ENCODE measurements at regions not wholly inside any gene's neighbourhood (a gene's known extent, or its start where the extent isn't known, plus 50 kb on each side); places are given as distances from the start of the nearest gene placed in this dataset.

- no peak for FAIRE-seq
- DNase-seq (ENCODE audit: low read depth), result no peak
- H3K27me3 ChIP-seq (ENCODE audit: control insufficient read depth, insufficient read depth, low read length), result no peaks in the 10 kb centered on the region
- no peak overlapping the region for H3K4me3 ChIP-seq (ENCODE audit: low read depth, low read length)
- TF ChIP-seq CTCF (IDR thresholded peaks at IDR 0.05; ENCODE audit: insufficient read depth, low read length, severe bottlenecking), result no peak
- no peaks in the 10 kb centered on the region for H3K36me3 ChIP-seq (ENCODE audit: control insufficient read depth, insufficient read depth, low read length)
Measured at GRCh38 chr18:66440433-66440832, 163.5 kb downstream of the CDH19 start.

GRCh38 chr18:66439670-66440069 lies 164.2 kb downstream of the CDH19 start:
- FAIRE-seq (no peak), DNase-seq (ENCODE audit: low read depth) (no peak)
- no peak for TF ChIP-seq CTCF (IDR thresholded peaks at IDR 0.05; ENCODE audit: insufficient read depth, low read length, severe bottlenecking)
- no peak overlapping the region for H3K4me3 ChIP-seq (ENCODE audit: low read depth, low read length)
- H3K36me3 ChIP-seq (ENCODE audit: control insufficient read depth, insufficient read depth, low read length), result no peaks in the 10 kb centered on the region
- no peaks in the 10 kb centered on the region for H3K27me3 ChIP-seq (ENCODE audit: control insufficient read depth, insufficient read depth, low read length)

- DNase-seq (ENCODE audit: low read depth) (no peak), FAIRE-seq (no peak)
- Histone ChIP-seq H3K36me3 (ENCODE audit: control insufficient read depth, insufficient read depth, low read length) (no peaks in the 10 kb centered on the region), H3K4me3 (ENCODE audit: low read depth, low read length) (no peak overlapping the region), H3K27me3 (ENCODE audit: control insufficient read depth, insufficient read depth, low read length) (no peaks in the 10 kb centered on the region)
- TF ChIP-seq CTCF (IDR thresholded peaks at IDR 0.05; ENCODE audit: insufficient read depth, low read length, severe bottlenecking), result no peak
Measured at GRCh38 chr18:66438711-66439536, 165.0 kb downstream of the CDH19 start.

- FAIRE-seq (no peak), DNase-seq (ENCODE audit: low read depth) (no peak)
- H3K4me3 ChIP-seq (ENCODE audit: low read depth, low read length), result no peak overlapping the region
- TF ChIP-seq CTCF (IDR thresholded peaks at IDR 0.05; ENCODE audit: insufficient read depth, low read length, severe bottlenecking), result no peak
- H3K36me3 ChIP-seq (ENCODE audit: control insufficient read depth, insufficient read depth, low read length), result no peaks in the 10 kb centered on the region
- no peaks in the 10 kb centered on the region for H3K27me3 ChIP-seq (ENCODE audit: control insufficient read depth, insufficient read depth, low read length)
Measured at GRCh38 chr18:66432636-66433035, 171.3 kb downstream of the CDH19 start.

GRCh38 chr18:66428795-66429194 lies 175.1 kb downstream of the CDH19 start:
- Histone ChIP-seq H3K36me3 (ENCODE audit: control insufficient read depth, insufficient read depth, low read length) (no peaks in the 10 kb centered on the region), H3K4me3 (ENCODE audit: low read depth, low read length) (no peak overlapping the region), H3K27me3 (ENCODE audit: control insufficient read depth, insufficient read depth, low read length) (no peaks in the 10 kb centered on the region)
- FAIRE-seq (no peak), DNase-seq (ENCODE audit: low read depth) (no peak)
- TF ChIP-seq CTCF (IDR thresholded peaks at IDR 0.05; ENCODE audit: insufficient read depth, low read length, severe bottlenecking), result no peak

GRCh38 chr18:66419400-66419799 lies 184.5 kb downstream of the CDH19 start:
- Histone ChIP-seq H3K27me3 (ENCODE audit: control insufficient read depth, insufficient read depth, low read length) (no peaks in the 10 kb centered on the region), H3K4me3 (ENCODE audit: low read depth, low read length) (no peak overlapping the region), H3K36me3 (ENCODE audit: control insufficient read depth, insufficient read depth, low read length) (no peaks in the 10 kb centered on the region)
- no peak for TF ChIP-seq CTCF (IDR thresholded peaks at IDR 0.05; ENCODE audit: insufficient read depth, low read length, severe bottlenecking)
- FAIRE-seq (no peak), DNase-seq (ENCODE audit: low read depth) (no peak)

Measured in bronchial epithelial cell (primary cell).